HG03159 (cell line): ENCODE measurements at regions not wholly inside any gene's neighbourhood (a gene's known extent, or its start where the extent isn't known, plus 50 kb on each side); places are given as distances from the start of the nearest gene placed in this dataset.
"Not testable (repeated sequence)": the region's sequence is repeated elsewhere in the genome, so short reads cannot be mapped to it uniquely, and the experiment has no call there.

Experiments used
- ATAC-seq: cut with Tn5 transposase; IDR thresholded peaks from one replicate; pipeline ENCODE4 v1.9.1; 2021; ENCODE audit warnings: mild to moderate bottlenecking, moderate library complexity; ENCODE audit not compliant: unreplicated experiment

DNA sequence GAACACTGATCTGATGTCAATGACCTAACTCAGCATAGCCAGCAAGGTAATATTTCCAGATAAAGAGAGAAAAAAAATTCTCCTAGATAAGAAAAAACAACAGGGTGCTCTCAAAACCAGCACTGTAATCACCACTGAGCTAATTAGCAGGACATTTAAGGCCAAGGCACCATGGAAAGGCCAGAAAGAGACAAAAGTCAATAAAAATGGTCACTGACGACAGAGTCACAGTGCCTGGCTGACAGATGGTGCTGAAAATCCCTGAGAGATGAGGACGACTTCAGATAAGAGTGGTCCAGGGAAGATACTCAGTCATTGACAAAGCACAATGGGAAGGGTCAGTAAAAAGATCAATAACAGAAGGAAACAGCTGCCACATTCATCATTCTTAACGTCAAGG is 186.7 kb downstream of the SPATA31A6 start:
- ATAC-seq: not testable (repeated sequence)

DNA sequence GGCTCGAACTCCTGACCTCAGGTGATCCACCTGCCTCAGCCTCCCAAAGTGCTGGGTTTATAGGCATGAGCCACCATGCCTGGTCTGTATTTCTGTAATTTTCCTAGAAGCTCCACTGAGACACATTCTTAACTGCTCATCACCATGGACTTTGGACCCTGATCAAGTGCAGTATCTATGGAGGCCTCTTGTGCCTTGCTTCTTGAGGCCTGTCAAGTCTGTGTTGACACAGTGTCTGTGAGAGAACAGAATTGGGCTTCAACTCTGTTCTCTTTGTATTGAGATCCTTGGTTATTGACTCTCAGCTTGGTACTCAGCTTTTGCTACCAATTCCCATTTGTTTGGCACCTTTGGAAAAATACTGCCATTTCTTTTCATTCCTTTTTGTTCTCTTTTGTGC is 188.0 kb downstream of the SPATA31A6 start:
- not testable (repeated sequence) for ATAC-seq

DNA sequence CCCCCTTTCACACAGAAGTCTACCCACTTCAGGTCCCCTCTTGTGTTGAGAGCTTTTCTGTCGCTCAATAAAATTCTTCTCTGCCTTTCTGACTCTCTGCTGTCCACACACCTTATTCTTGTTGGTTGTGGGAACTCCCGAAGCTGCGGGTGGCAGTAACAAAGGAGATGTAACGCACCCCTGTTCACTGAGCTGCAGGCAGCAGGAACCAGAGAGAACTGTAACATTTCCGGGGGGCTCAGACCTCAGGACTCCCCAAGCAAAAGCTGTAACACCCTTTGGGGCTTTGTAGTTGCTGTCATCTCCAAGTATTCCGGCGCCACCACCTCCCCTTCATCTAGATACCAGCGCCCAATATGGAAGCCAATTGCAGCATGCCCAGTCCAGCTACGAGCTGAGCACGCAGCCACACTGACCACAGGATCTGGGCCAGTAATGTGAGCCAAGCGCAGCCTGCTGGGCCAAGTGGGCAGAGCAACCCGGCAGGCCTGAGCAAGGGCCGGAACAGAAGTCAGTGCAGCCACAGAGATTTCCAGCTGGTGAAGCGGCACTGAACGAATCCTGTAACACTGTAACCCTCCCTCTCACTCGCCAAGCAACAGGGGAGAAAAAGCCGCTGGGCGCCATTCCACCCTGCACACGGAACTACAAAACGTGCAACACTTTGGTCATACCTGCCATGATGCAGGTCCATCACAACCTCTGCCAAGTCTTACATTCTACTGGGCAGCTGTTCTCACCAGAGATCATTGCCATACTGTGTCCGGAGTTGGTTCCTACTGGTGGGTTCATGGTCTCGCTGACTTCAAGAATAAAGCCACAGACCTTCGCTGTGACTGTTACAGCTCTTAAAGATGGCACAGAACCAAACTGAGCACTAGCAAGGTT is 194.3 kb downstream of the SPATA31A6 start:
- not testable (repeated sequence) for ATAC-seq

DNA sequence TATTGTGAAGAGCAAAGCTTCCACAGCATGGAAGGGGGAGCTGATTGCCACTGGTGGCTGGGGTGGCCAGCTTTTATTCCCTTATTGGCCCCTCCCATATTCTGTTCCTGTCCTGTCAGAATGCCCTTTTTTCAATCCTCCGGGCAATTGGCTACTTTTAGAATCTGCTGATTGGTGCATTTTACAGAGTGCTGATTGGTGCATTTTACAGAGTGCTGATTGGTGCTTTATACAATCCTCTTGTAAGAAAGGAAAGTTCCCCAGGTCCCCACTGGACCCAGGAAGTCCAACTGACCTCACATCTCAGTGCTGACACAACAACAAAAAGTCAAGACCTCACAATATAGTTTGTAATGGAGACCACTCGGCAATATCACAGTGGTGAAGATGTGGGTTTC is 195.0 kb downstream of the SPATA31A6 start:
- ATAC-seq: no peak

DNA sequence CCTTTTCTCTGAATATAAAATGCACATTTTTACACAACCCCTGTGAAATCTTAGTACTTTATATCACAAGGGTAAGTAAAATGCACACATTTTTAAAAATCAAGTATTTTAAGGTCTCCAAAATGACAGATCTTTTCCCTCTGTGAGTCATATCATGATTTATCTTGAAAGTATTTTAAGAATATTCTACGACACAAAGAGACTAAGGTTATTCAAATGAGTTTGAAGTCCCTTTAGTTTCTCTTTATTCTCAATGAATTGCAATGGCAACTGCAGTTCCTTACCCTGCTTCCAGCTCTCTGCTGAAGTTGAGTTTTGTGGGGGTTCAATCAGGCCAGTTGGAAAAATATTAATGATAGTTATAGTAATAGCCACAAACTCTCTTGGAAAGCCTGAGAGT is 196.1 kb downstream of the SPATA31A6 start:
- not testable (repeated sequence) for ATAC-seq

DNA sequence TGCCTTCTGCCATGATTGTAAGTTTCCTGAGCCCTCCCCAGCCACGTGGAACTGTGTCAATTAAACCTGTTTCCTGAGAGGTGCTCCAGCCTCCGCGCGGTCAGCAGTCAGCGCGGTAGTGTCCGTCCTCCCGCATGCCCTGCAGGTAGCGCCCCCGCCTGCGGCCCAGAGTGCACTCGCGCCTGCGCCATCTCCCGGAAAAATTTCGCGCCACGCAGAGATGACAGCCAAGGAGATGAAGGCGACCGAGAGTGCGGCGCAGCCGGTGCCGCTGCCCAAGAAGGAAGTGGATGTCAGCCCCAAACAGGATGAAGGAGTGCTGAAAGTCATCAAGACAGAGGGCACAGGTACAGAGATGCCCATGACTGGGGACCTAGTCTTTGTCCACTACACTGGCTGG is 201.1 kb downstream of the SPATA31A6 start:
- ATAC-seq: not testable (repeated sequence)

DNA sequence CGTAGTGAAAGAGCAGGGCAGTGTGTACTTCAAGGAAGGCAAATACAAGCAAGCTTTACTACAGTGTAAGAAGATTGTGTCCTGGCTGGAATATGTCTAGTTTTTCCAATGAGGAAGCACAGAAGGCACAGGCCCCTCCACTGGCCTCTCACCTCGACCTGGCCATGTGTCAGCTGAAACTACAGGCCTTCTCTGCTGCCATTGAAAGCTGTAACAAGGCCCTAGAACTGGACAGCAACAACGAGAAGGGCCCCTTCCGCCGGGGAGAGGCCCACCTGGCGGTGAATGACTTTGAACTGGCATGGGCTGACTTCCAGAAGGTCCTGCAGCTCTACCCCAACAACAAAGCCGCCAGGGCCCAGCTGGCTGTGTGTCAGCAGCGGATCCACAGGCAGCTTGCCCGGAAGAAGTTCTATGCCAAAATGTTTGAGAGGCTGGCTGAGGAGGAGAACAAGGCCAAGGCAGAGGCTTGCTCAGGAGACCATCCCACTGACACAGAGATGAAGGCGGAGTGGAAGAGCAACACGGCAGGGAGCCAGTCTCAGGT is 202.2 kb downstream of the SPATA31A6 start:
- ATAC-seq: not testable (repeated sequence)

DNA sequence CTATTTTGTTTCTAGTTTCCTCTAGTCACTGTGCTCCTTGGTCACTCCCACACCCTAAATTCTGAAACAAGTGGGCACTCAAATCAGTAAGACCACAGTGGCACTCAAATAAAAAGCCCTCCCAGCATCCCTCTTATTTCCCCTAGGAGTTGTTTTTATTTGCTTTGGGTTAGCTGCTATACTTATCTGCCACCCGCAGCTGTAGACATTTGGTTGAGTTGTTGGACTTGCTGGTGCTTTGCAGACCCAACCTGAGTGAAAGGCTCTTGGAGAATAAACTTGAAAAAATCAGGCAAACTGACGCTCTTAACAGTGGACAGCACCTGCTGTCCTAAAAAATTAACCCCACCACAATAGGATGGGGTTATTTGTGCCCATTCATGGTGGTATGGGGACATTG is 203.0 kb downstream of the SPATA31A6 start:
- ATAC-seq: no peak

DNA sequence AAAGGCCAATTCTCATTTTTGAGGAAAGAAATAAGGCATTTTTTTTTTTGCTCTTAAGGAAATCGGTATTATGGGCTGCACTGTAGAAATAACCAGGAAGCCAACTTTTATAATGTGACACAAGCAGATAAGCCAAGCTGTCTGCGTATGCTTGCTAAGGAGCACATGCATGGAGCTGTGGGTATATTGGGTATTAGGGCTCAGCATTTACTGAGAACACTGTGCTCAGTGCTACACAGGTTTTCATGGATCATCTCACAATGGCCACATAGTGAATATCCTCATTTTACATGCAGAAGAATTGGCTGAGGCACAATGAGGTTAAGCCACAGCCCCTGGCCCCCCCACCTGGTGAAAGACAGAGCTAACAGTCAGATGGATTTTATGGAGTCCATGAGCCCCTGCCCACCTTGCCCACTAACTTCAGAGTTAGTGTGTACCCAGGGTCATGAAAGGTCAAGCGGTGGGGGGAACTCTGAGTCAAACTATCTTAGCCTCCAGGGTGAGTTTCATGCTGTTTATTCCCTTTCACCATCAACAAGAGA is 204.8 kb downstream of the SPATA31A6 start:
- no peak for ATAC-seq

DNA sequence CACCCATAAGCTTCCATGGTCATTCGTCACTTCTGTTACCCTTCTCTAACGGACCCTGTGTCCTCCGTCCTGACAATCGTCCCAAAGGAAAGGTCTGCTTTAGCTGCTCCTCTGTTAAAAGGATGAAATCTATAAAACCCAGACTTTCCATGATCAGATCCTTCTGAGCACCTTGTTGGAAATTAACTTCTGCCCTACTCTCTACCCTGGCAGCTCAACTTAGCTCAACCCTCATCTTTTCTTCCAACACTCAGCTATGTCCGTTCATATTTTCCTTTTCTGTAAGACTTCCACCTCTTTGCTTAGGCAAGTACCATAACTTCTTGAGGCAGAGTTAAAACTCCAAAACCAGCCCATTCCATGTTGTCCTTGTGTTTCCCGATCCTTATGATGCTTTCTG is 205.4 kb downstream of the SPATA31A6 start:
- ATAC-seq: no peak

DNA sequence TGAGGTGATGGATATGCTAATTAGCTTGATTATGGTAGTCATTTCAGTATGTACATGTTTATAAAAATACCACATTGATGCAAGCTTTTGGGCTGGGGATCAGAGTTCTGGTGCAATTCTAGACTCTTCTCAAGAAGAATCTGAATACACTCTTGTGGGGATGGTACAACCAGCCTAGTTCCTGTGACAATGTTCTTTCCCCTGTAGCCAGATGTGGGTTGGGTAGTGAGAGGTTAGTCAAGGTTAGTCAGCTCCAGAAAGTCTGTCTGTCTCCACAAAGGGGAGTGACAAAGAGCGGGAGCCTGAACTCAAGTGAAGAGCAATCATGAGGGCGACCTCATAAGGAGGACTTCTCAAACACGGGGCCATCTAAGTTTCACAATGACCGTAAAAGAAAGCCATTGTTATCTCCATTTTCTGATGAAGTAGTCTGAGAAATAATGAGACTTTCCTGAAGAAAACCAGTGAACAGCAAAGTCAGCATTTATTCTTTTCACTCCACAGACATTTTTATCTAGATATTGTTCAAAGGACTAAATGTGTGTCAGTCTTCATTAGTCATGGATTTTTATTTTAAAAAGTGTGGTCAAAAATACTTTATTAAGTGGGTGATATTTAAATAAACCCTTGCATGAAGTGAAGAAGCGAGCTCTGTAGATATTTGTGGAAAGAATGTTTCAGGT is 209.5 kb downstream of the SPATA31A6 start:
- ATAC-seq: not testable (repeated sequence)

DNA sequence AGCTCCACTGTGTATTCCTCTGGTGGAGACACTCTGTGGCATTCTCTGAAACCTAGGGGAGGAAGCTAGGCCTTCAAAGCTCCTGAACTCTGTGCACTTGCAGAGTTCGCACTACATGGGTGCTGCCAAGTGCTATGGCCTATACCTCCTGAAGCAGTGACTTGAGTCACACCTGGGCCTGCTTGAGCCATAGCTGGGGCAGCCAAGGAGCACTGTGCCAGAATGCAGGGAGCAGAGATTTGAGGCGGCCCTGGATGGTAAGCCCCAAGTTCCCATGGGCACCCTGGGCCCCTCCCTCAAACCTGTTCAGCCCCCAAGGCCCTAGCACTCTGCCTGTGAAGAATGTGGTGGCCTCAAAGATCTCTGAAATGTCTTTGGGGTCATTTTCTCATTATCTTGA is 212.9 kb downstream of the SPATA31A6 start:
- no peak for ATAC-seq

DNA sequence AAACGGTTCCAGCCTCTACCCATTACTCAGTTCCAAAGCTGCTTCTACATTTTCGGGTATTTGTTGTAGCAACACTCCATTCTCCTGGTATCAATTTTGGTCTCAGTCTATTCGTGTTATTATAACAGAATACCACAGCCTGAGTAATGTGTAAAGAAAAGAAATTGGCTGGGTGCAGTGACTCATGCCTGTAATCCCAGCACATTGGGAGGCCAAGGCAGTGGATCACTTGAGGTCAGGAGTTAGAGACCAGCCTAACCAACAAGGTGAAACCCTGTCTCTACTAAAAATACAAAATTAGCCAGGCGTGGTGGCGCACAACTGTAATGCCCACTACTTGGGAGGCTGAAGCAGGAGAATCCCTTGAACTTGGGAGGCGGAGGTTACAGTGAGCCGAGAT is 213.9 kb downstream of the SPATA31A6 start:
- not testable (repeated sequence) for ATAC-seq

DNA sequence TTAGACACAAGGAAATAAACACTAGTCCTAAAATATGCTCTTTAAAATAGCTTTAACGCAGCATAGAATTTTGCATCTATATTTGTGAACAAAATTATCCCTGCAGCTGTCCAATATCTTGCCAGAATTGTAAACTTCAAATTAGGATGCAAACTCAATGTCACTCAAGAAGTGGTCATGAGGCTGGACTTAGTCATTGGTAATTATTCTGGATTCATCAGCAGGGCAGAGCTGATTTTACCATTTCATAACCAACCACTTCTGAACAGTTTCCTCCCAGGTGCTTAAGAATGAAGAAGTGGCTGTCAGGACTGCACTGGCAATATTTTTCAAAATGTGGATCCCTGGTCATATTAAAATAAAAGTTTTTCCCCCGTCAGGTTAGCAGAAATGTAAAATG is 219.5 kb downstream of the SPATA31A6 start:
- not testable (repeated sequence) for ATAC-seq

DNA sequence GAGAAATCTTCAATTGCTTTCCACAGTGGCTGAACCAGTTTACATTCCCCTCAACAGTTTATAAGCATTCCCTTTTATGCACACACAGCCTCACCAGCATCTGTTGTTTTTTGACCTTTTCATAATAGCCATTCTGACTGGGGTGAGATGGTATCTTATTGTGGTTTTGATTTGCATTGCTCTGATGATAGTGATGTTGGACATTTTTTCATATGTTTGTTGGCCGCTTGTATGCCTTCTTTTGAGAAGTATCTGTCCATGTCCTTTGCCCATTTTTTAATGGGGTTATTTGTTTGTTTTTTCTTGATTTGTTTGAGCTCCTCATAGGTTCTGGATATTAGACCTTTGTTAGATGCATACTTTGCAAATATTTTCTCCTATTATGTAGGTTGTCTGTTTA is 226.1 kb downstream of the SPATA31A6 start:
- ATAC-seq: not testable (repeated sequence)

DNA sequence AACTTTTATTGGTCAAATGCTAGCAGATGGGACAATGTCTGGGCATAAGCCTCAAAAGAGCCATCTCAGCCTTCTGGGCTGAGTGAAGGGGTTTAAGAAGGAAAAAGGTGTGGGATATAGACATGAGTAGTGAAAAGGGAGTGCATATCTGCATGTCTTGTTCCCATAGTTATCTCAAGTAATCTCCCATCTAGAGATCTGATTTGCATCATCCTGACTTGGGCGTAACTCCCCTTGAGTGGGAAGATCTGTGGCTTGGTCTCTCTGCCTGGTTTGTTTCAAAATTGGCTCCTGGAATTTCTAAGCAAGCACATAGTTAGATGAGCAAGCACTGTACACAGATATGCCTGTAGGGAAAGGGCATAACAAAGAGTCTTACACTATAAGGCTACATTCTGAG is 228.9 kb downstream of the SPATA31A6 start:
- not testable (repeated sequence) for ATAC-seq

DNA sequence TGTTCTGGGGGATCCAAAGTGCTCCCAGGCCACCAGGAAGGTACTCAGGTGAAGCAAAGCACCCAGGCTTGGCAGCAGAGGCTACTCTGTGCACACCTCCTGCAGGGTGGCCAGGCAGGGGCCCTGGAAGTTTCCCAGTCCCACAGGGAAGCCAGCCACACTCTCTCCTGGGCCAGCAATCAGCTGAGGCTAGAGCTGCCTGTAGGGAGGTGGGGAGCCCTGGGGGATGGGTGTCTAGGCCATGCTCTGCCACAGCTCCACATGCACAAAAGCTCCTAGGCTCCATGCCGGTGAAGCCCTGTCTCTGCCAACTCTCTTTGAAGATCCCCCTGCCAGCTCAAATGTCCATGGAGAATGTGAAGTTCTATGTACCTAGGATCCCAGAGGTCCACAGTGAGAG is 231.4 kb downstream of the SPATA31A6 start:
- ATAC-seq: not testable (repeated sequence)

DNA sequence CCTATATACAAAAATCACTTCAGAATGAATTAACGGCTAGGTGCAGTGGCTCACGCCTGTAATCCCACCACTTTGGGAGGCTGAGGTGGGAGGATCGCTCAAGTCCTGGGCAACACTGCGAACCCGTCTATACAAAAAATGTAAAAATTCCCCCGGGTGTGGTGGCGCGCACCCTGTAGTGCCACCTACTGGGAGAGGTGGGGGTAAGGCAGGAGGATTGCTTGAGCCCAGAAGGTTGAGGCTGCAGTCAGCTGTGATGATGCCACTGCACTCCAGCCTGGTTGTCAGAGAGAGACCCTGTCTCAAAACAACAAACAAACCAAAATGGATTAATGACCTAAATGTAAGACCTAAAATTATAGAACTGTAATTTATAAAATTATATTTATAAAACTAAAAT is 236.2 kb downstream of the SPATA31A6 start:
- ATAC-seq: not testable (repeated sequence)

DNA sequence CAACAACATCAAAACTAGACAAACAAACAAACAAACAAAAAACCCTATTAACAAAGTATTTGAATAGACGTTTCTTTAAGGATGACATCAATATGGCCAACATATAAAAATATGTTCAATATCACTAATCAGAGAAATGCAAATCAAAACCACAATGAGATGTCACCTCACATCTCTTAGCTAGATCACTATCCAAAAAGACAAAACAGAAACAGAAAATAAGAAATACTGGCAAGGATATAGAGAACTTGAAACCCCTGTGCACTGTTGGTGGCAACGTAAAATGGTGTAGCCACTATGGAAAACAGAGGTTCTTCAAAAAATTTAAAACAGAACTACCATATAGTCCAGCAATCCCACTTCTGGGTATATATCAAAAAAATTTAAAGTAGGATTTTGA is 236.9 kb downstream of the SPATA31A6 start:
- ATAC-seq: peak; percentile 88

DNA sequence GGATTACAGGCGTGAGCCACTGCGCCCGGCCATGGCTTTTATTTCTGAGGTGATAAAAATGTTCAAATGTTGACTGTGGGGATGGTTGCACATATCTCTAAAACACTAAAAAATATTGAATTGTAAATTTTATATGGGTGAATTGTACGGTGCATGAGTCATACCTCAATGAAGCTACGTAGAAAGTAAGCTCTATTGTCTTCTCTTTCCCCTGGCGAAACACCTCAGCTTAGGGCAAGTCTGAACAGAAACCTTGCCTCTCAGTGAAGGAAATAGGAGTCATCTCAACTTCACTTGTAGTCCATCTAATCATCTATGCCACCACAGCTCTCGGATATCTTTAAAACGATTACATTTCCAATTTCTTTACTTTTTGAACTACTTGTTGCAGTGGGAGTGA is 238.2 kb downstream of the SPATA31A6 start:
- ATAC-seq: not testable (repeated sequence)
